ENCODE measurements at regions not wholly inside any gene's neighbourhood (a gene's known extent, or its start where the extent isn't known, plus 50 kb on each side); places are given as distances from the start of the nearest gene placed in this dataset.

DNA sequence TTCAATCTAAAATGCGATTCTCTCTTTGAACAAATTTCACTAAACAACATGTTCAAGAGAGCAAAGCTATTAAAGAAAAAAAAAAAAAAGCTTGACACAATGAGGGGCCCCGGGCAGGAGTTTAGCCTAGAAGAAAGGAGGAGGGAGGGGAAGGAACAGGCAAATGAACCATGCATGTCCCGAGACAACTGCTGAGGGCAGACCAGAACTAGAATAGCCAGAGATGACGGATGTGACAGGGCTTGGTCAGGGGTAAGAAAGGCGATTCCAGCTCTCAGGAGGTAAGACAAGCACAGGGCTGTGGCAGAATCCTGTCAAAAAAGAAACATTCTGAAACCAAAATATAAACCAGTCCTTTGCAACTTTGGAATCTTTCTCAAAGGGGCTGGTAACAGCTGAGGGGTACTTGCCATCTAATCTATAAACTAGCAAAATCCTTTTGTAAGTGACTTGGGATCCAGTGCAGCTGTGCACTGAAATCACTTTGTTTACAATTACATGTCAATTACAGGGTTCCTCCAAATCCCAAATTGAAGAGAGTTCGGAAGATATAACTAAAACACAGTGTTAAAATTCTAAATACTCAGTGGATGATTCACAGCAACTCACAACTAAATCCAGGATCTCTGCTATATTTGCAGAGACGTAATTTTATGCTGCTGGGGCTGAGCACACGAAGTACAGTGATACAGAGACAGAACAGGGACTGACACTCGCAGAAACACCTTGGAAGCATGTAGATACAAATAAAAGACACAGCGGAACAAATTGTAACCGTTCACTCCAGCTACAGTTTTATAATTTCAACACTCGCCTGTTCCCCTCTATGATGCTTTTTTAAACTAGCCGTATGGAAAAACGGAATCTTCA is 567.4 kb upstream of the ZFHX3 start:
- DNase-seq = no peak
- Histone ChIP-seq H3K9me3 (no peaks in the 10 kb centered on the region), H3K4me1 (no peaks in the 10 kb centered on the region), H3K4me3 (ENCODE audit: low read depth, low read length) (no peak overlapping the region), H3K27me3 (peaks cover 30% of the 10 kb centered on the region), H3K36me3 (no peaks in the 10 kb centered on the region)
- TF ChIP-seq, protein P1, sequence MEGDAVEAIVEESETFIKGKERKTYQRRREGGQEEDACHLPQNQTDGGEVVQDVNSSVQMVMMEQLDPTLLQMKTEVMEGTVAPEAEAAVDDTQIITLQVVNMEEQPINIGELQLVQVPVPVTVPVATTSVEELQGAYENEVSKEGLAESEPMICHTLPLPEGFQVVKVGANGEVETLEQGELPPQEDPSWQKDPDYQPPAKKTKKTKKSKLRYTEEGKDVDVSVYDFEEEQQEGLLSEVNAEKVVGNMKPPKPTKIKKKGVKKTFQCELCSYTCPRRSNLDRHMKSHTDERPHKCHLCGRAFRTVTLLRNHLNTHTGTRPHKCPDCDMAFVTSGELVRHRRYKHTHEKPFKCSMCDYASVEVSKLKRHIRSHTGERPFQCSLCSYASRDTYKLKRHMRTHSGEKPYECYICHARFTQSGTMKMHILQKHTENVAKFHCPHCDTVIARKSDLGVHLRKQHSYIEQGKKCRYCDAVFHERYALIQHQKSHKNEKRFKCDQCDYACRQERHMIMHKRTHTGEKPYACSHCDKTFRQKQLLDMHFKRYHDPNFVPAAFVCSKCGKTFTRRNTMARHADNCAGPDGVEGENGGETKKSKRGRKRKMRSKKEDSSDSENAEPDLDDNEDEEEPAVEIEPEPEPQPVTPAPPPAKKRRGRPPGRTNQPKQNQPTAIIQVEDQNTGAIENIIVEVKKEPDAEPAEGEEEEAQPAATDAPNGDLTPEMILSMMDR (IDR thresholded peaks at IDR 0.05; ENCODE audit: low read depth, low read length) = no peak

DNA sequence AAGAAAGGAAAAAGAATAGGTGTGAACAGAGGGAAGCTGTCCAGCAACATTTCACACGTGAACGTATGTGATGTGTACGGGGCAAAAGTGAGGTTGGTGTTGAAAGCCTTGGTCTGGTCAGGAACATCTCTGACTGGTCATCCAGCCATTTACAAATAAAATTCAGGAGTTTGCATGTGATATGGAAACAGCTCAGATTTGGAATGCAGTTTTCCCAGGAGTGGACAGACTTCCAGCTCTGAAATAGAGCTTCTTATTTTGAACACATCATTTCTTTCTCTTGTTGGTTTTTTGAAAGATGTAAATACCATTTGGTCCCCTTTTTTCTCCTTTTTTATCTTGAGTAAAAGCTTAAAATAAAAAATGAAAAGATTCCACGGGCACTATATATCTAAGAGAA is 566.2 kb upstream of the ZFHX3 start:
- no peaks in the 10 kb centered on the region for H3K9me3 ChIP-seq

DNA sequence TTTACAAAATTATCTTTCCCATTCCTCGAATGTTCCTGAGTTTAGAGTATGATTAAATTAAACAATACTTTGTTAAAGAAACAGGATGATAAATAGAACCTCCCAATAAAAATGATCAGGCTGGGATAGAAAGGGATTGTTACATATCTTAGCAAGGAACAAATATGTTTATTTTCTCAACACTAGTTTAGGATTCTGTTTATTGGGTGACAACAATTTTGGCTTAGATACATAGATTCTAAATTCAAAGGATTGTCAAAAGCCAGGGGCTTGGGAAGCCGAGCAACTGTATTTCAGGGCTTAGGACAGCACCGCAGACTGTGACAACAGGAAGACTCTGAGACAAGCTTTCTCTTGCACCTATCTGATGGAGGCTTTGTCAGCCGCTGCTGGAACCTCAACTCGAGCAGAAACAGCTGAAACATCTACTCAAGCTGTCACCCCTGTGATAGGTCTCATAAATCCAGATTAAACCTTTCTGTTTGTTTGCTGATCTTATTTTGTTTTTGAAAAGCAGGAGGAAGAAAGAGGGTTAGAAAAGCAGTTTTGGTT is 562.8 kb upstream of the ZFHX3 start:
- peaks cover 45% of the 10 kb centered on the region for H3K27me3 ChIP-seq
- DNase-seq = no peak
- H3K4me3 ChIP-seq (ENCODE audit: low read depth, low read length) = no peak overlapping the region
- no peaks in the 10 kb centered on the region for H3K9me3 ChIP-seq
- H3K36me3 ChIP-seq = no peaks in the 10 kb centered on the region
- TF ChIP-seq, protein P1 (IDR thresholded peaks at IDR 0.05; ENCODE audit: low read depth, low read length) = no peak
- H3K4me1 ChIP-seq = no peaks in the 10 kb centered on the region

More for the DNA sequence above, 566.2 kb upstream of the ZFHX3 start:
- Histone ChIP-seq H3K27me3 (peaks cover 40% of the 10 kb centered on the region), H3K4me3 (ENCODE audit: low read depth, low read length) (no peak overlapping the region), H3K4me1 (no peaks in the 10 kb centered on the region), H3K36me3 (no peaks in the 10 kb centered on the region)
- no peak for DNase-seq
- TF ChIP-seq, protein P1 (IDR thresholded peaks at IDR 0.05; ENCODE audit: low read depth, low read length) = no peak

DNA sequence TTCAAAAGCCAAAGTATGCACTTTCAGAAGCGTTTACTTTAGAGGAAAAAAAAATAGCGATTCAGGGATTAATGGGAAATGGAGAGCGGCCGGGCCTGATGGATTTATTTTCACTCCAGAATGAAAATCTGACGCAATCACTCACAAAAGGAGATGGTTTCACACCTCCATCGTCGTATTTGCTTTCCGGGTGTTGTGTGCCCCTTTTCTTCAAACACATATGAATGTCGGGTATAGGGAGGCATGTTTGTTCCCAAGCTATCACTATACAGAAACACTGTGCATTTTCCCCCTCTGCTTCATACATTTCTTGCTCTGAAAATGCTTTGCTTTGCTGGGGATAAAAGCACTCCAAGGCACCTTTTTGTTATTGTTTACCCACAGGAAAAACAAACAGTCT is 562.2 kb upstream of the ZFHX3 start:
- H3K4me1 ChIP-seq = no peaks in the 10 kb centered on the region
- peaks cover 45% of the 10 kb centered on the region for H3K27me3 ChIP-seq
- H3K36me3 ChIP-seq = no peaks in the 10 kb centered on the region
- no peaks in the 10 kb centered on the region for H3K9me3 ChIP-seq
- no peak for DNase-seq
- TF ChIP-seq, protein P1 (IDR thresholded peaks at IDR 0.05; ENCODE audit: low read depth, low read length) = no peak
- H3K4me3 ChIP-seq (ENCODE audit: low read depth, low read length) = no peak overlapping the region

DNA sequence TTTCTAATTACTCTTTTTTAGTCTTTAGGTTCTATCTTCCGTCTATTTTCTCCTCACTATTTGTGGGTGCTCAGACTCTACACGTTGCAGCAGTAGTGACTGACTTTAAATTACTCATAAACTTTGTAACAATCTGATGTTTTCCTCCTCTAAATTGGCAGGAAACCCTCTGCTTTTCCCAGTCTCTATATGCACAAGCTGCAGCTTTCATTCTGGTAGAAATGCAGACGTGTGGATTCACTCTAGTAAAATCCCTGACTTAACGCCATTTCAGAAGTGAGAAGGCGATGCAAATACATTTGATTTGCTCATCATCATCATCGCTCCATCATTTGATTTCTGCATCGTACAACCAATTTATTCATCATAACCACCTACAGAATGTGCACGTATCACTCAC is 561.0 kb upstream of the ZFHX3 start:
- Histone ChIP-seq H3K36me3 (no peaks in the 10 kb centered on the region), H3K9me3 (no peaks in the 10 kb centered on the region), H3K27me3 (peaks cover 45% of the 10 kb centered on the region), H3K4me1 (no peaks in the 10 kb centered on the region), H3K4me3 (ENCODE audit: low read depth, low read length) (no peak overlapping the region)
- TF ChIP-seq, protein P1 (IDR thresholded peaks at IDR 0.05; ENCODE audit: low read depth, low read length) = no peak
- DNase-seq = no peak

DNA sequence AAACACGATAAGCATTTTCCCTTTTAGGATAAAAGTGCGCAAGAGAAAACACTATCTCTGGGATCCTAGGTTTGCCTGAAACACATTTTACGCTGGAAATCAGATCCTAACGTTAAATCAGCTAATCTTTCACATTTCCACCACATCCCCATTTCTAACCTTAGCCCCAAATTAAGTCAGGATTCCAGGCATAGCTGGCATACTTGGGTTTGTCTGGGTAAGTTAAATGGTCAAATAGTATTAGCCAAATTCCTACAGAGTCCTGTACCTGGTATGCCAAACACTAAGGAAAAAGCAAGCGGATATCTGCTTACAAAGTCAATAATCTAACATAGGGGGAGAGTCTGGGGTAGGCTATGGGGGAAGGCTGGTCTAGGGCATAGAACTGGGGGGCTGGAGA is 557.4 kb upstream of the ZFHX3 start:
- Histone ChIP-seq H3K27me3 (peaks cover 16% of the 10 kb centered on the region), H3K4me1 (no peaks in the 10 kb centered on the region), H3K36me3 (no peaks in the 10 kb centered on the region), H3K9me3 (no peaks in the 10 kb centered on the region), H3K4me3 (ENCODE audit: low read depth, low read length) (no peak overlapping the region)
- TF ChIP-seq, protein P1 (IDR thresholded peaks at IDR 0.05; ENCODE audit: low read depth, low read length) = no peak
- DNase-seq = no peak
